HG02870 (cell line): ENCODE measurements at regions not wholly inside any gene's neighbourhood (a gene's known extent, or its start where the extent isn't known, plus 50 kb on each side); places are given as distances from the start of the nearest gene placed in this dataset.
"Not testable (repeated sequence)": the region's sequence is repeated elsewhere in the genome, so short reads cannot be mapped to it uniquely, and the experiment has no call there.

Experiments
- ATAC-seq: cut with Tn5 transposase; IDR thresholded peaks from one replicate; pipeline ENCODE4 v1.9.1; 2021; ENCODE audit warnings: mild to moderate bottlenecking, moderate library complexity; ENCODE audit not compliant: unreplicated experiment

GRCh38 chr11:45391168-45391850, 105.2 kb upstream of the SYT13 start:
- no peak for ATAC-seq

- no peak for ATAC-seq
Observed at GRCh38 chr11:45390407-45390806, 104.3 kb upstream of the SYT13 start.

GRCh38 chr11:45388472-45388871, 102.3 kb upstream of the SYT13 start:
- ATAC-seq: no peak

GRCh38 chr11:45387885-45388284, 101.7 kb upstream of the SYT13 start:
- not testable (repeated sequence) for ATAC-seq

GRCh38 chr11:45386972-45387371, 100.8 kb upstream of the SYT13 start:
- ATAC-seq: no peak

GRCh38 chr11:45385844-45386243, 99.7 kb upstream of the SYT13 start:
- ATAC-seq: no peak

GRCh38 chr11:45385423-45385822, 99.3 kb upstream of the SYT13 start:
- ATAC-seq: no peak

GRCh38 chr11:45384711-45385241, 98.6 kb upstream of the SYT13 start:
- ATAC-seq: no peak

- no peak for ATAC-seq
Observed at GRCh38 chr11:45384016-45384415, 97.9 kb upstream of the SYT13 start.

GRCh38 chr11:45383224-45383623, 97.1 kb upstream of the SYT13 start:
- ATAC-seq: no peak

GRCh38 chr11:45382133-45382878, 96.2 kb upstream of the SYT13 start:
- no peak for ATAC-seq

- no peak for ATAC-seq
Observed at GRCh38 chr11:45379162-45379863, 93.2 kb upstream of the SYT13 start.

GRCh38 chr11:45378516-45378915, 92.4 kb upstream of the SYT13 start:
- no peak for ATAC-seq

GRCh38 chr11:45374653-45375059, 88.5 kb upstream of the SYT13 start:
- no peak for ATAC-seq

- no peak for ATAC-seq
Observed at GRCh38 chr11:45374130-45374529, 88.0 kb upstream of the SYT13 start.

GRCh38 chr11:45373506-45374035, 87.4 kb upstream of the SYT13 start:
- no peak for ATAC-seq

- not testable (repeated sequence) for ATAC-seq
Observed at GRCh38 chr11:45372414-45372813, 86.3 kb upstream of the SYT13 start.

GRCh38 chr11:45371251-45372115, 85.3 kb upstream of the SYT13 start:
- no peak for ATAC-seq

GRCh38 chr11:45369313-45369712, 83.2 kb upstream of the SYT13 start:
- no peak for ATAC-seq

GRCh38 chr11:45368697-45369096, 82.6 kb upstream of the SYT13 start:
- no peak for ATAC-seq
